Keratinocyte (primary cell): ENCODE measurements at regions not wholly inside any gene's neighbourhood (a gene's known extent, or its start where the extent isn't known, plus 50 kb on each side); places are given as distances from the start of the nearest gene placed in this dataset.

ENCODE experiments used
- DNase-seq: peaks from one replicate; pipeline ENCODE4 v3.0.0-alpha.2; 2011; ENCODE audit warnings: low read depth, missing footprints, low spot score
- FAIRE-seq: peaks from 2 replicates; lab custom pipeline; 2011; peaks lifted over from hg19 to GRCh38; lab: Jason Lieb, UNC
- H2AFZ ChIP-seq: 2 replicates; pipeline ENCODE4 v1.6.0; 2012; ENCODE audit warnings: low read length, control low read depth, inconsistent platforms; ENCODE audit not compliant: control insufficient read depth
- H3K27ac ChIP-seq: 2 replicates; pipeline ENCODE4 v1.5.1; 2011; ENCODE audit warnings: low read length; ENCODE audit not compliant: control insufficient read depth, insufficient read depth
- H3K27me3 ChIP-seq: 3 replicates; pipeline ENCODE4 v1.6.0; 2011; ENCODE audit warnings: low read length; ENCODE audit not compliant: control insufficient read depth, insufficient read depth; ENCODE audit errors: extremely low read depth
- H3K36me3 ChIP-seq, 2 experiments: 2 replicates in 1 of 2; 3 replicates in 1 of 2; pipeline ENCODE4 v1.5.1; 2011; ENCODE audit warnings: low read length in 2 of 2, mild to moderate bottlenecking in 1 of 2; ENCODE audit not compliant: control insufficient read depth in 2 of 2, insufficient read depth in 2 of 2; ENCODE audit errors: extremely low read depth in 1 of 2
- H3K4me1 ChIP-seq: 3 replicates; pipeline ENCODE4 v1.5.1; 2011; ENCODE audit warnings: low read length; ENCODE audit not compliant: control insufficient read depth, insufficient read depth; ENCODE audit errors: extremely low read depth
- H3K4me2 ChIP-seq: 3 replicates; pipeline ENCODE4 v1.6.0; 2011; ENCODE audit warnings: low read depth, low read length; ENCODE audit not compliant: control insufficient read depth, insufficient read depth; ENCODE audit errors: extremely low read depth
- H3K4me3 ChIP-seq, 3 experiments: fragments of 200-600 bp in 1 of 3; sonication (generic) in 1 of 3; 2 replicates in 2 of 3; 3 replicates in 1 of 3; pipeline ENCODE4 v1.5.1; 2011 to 2016; ENCODE audit warnings: low read length in 3 of 3, mild to moderate bottlenecking in 3 of 3, control low read depth in 2 of 3, inconsistent platforms in 1 of 3, low read depth in 1 of 3, mixed read lengths in 1 of 3, mixed run types in 1 of 3, moderate library complexity in 1 of 3; ENCODE audit not compliant: control insufficient read depth in 2 of 3, insufficient read depth in 2 of 3; ENCODE audit errors: extremely low read depth in 1 of 3
- H3K79me2 ChIP-seq: 2 replicates; pipeline ENCODE4 v1.6.0; 2012; ENCODE audit warnings: low read length; ENCODE audit not compliant: control insufficient read depth, insufficient read depth
- H3K9ac ChIP-seq: 3 replicates; pipeline ENCODE4 v1.6.0; 2011; ENCODE audit warnings: low read length; ENCODE audit not compliant: control insufficient read depth, insufficient read depth; ENCODE audit errors: extremely low read depth
- H3K9me1 ChIP-seq: 3 replicates; pipeline ENCODE4 v1.6.0; 2011; ENCODE audit warnings: low read length; ENCODE audit not compliant: control insufficient read depth, insufficient read depth; ENCODE audit errors: extremely low read depth
- H3K9me3 ChIP-seq: 2 replicates; pipeline ENCODE4 v1.5.1; 2012; ENCODE audit warnings: low read depth, low read length; ENCODE audit not compliant: control insufficient read depth
- H4K20me1 ChIP-seq: 3 replicates; pipeline ENCODE4 v1.6.0; 2011; ENCODE audit warnings: low read length; ENCODE audit not compliant: control insufficient read depth, insufficient read depth; ENCODE audit errors: extremely low read depth
- CTCF ChIP-seq, 3 experiments: IDR thresholded peaks in 1 of 3; conservative IDR thresholded peaks in 1 of 3; optimal IDR thresholded peaks in 1 of 3; 2 replicates in 2 of 3; 3 replicates in 1 of 3; pipeline versions ENCODE3 to v1.5.1; 2011; ENCODE audit warnings: low read length in 3 of 3, mild to moderate bottlenecking in 3 of 3, moderate library complexity in 2 of 3, control low read depth in 1 of 3, inconsistent platforms in 1 of 3; ENCODE audit not compliant: insufficient read depth in 2 of 3; ENCODE audit errors: extremely low read depth in 1 of 3
- EZH2 ChIP-seq: IDR thresholded peaks from one replicate; pipeline ENCODE4 v1.6.1; 2012; ENCODE audit warnings: inconsistent platforms, mild to moderate bottlenecking, low read length, moderate library complexity
- dilution Hi-C: fragments of 300-500 bp; cut with MboI; formaldehyde crosslinking; loops from one replicate; pipeline ENCODE4 v1.7.0; 2020; ENCODE audit warnings: low sequenced_read_pairs; ENCODE audit not compliant: extremely low pct_ligation_motif_present

- no peak for FAIRE-seq
- no peak overlapping the region for H3K4me2 ChIP-seq
- H3K27ac ChIP-seq, result no peak overlapping the region
- H2AFZ ChIP-seq, result no peak overlapping the region
- H3K9me1 ChIP-seq, result no peaks in the 10 kb centered on the region
- no peaks in the 10 kb centered on the region for H4K20me1 ChIP-seq
- H3K27me3 ChIP-seq, result no peaks in the 10 kb centered on the region
- H3K79me2 ChIP-seq, result no peaks in the 10 kb centered on the region
- DNase-seq, result no peak
- no peaks in the 10 kb centered on the region for H3K36me3 ChIP-seq
- TF ChIP-seq EZH2, result no peak
- no peak for TF ChIP-seq CTCF (optimal IDR thresholded peaks at IDR 0.05 in 1 of 3, IDR thresholded peaks at IDR 0.05 in 1 of 3, conservative IDR thresholded peaks at IDR 0.05 in 1 of 3; ENCODE audit: extremely low read depth in 1 of 3, insufficient read depth in 2 of 3, low read length in 3 of 3)
- H3K4me1 ChIP-seq, result no peaks in the 10 kb centered on the region
- H3K9me3 ChIP-seq, result no peaks in the 10 kb centered on the region
- no peak overlapping the region for H3K4me3 ChIP-seq
- dilution Hi-C loops, result no loop called here
- no peak overlapping the region for H3K9ac ChIP-seq
Observed at GRCh38 chr13:80906860-80907259, 565.9 kb upstream of the SPRY2 start.

DNA sequence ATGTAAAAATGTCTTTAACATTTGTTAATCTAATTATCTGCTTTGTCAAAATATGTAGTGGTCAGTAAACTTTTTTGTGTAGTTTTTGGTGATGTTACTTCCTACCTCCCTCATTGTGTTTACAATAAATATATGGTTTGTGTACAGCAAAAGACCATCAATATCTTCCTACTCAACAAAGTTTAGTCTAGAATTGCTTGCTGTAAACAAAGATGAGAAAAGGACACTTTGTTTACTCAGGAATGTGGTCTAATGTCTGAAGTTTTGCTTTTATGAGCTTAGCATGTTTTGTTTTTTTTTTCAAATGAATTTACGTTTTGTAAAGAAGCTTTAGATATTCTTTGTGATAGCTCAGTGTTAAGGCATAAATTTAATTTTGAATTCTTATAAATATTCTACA lies 563.5 kb upstream of the SPRY2 start:
- H3K4me1 ChIP-seq, result no peaks in the 10 kb centered on the region
- no peaks in the 10 kb centered on the region for H3K36me3 ChIP-seq
- dilution Hi-C loops, result no loop called here
- no peak overlapping the region for H3K4me2 ChIP-seq
- DNase-seq (no peak), FAIRE-seq (no peak)
- H3K9ac ChIP-seq, result no peak overlapping the region
- H3K9me3 ChIP-seq, result no peaks in the 10 kb centered on the region
- no peak for TF ChIP-seq EZH2
- TF ChIP-seq CTCF (optimal IDR thresholded peaks at IDR 0.05 in 1 of 3, IDR thresholded peaks at IDR 0.05 in 1 of 3, conservative IDR thresholded peaks at IDR 0.05 in 1 of 3; ENCODE audit: extremely low read depth in 1 of 3, insufficient read depth in 2 of 3, low read length in 3 of 3), result no peak
- no peak overlapping the region for H2AFZ ChIP-seq
- H3K9me1 ChIP-seq, result no peaks in the 10 kb centered on the region
- H3K27ac ChIP-seq, result no peak overlapping the region
- no peaks in the 10 kb centered on the region for H3K79me2 ChIP-seq
- H3K4me3 ChIP-seq, result no peak overlapping the region
- no peaks in the 10 kb centered on the region for H4K20me1 ChIP-seq
- no peaks in the 10 kb centered on the region for H3K27me3 ChIP-seq
